CD4-positive, alpha-beta memory T cell (primary cell): ENCODE measurements at regions not wholly inside any gene's neighbourhood (a gene's known extent, or its start where the extent isn't known, plus 50 kb on each side); places are given as distances from the start of the nearest gene placed in this dataset.
"Not testable (repeated sequence)": the region's sequence is repeated elsewhere in the genome, so short reads cannot be mapped to it uniquely, and the experiment has no call there.

ENCODE experiments used
- CTCF ChIA-PET: fragments of 350-600 bp; sonication (Branson Sonifier 250); formaldehyde crosslinking; loops from one replicate; lab custom pipeline; 2021; ENCODE audit warnings: inconsistent platforms; ENCODE audit not compliant: partially characterized antibody; lab: Charles Lee
- POLR2A ChIA-PET: fragments of 350-600 bp; sonication (Branson Sonifier 250); formaldehyde crosslinking; loops from one replicate; lab custom pipeline; 2021; ENCODE audit not compliant: partially characterized antibody; lab: Charles Lee
- DNase-seq, 5 donors: peaks; one replicate each; pipeline versions ENCODE4 v3.0.0 to v3.0.0-alpha.2; 2020 to 2022; ENCODE audit warnings: mixed read lengths in 1 of 5
- H3K27ac ChIP-seq: one replicate; pipeline ENCODE4 v1.7.0; 2013; ENCODE audit warnings: low read depth, low read length
- H3K27me3 ChIP-seq: 2 replicates; pipeline ENCODE4 v1.7.0; 2013; ENCODE audit warnings: mild to moderate bottlenecking, low read length, moderate library complexity; ENCODE audit not compliant: insufficient read depth
- H3K36me3 ChIP-seq: 2 replicates; pipeline ENCODE4 v1.7.0; 2013; ENCODE audit warnings: mild to moderate bottlenecking, low read length, moderate library complexity; ENCODE audit not compliant: insufficient read depth
- H3K4me1 ChIP-seq: 2 replicates; pipeline ENCODE4 v1.7.0; 2013; ENCODE audit warnings: mild to moderate bottlenecking, low read length, moderate library complexity; ENCODE audit not compliant: insufficient read depth
- H3K4me3 ChIP-seq, 2 donors: one replicate each; pipeline ENCODE4 v1.7.0; 2013; ENCODE audit warnings: low read length in 2 of 2, mild to moderate bottlenecking in 1 of 2
- H3K9me3 ChIP-seq, 2 donors: one replicate each; pipeline ENCODE4 v1.7.0; 2013; ENCODE audit warnings: low read length in 2 of 2, control low read depth in 1 of 2; ENCODE audit not compliant: control insufficient read depth in 1 of 2
- H3K27ac Mint-ChIP-seq, 7 donors: one replicate each; pipeline ENCODE4 v1.8.0; 2020 to 2021; ENCODE audit warnings: mixed read lengths in 7 of 7, mild to moderate bottlenecking in 6 of 7, inconsistent platforms in 3 of 7, moderate library complexity in 3 of 7
- H3K27me3 Mint-ChIP-seq, 2 donors: one replicate each; pipeline ENCODE4 v1.8.0; 2020 to 2021; ENCODE audit warnings: mixed read lengths in 2 of 2
- H3K36me3 Mint-ChIP-seq, 2 donors: one replicate each; pipeline ENCODE4 v1.8.0; 2020 to 2021; ENCODE audit warnings: mixed read lengths in 2 of 2, inconsistent platforms in 1 of 2, mild to moderate bottlenecking in 1 of 2
- H3K4me1 Mint-ChIP-seq, 4 donors: one replicate each; pipeline ENCODE4 v1.8.0; 2020 to 2021; ENCODE audit warnings: mixed read lengths in 4 of 4, mild to moderate bottlenecking in 1 of 4
- H3K4me3 Mint-ChIP-seq, 8 donors: one replicate each; pipeline ENCODE4 v1.8.0; 2020 to 2021; ENCODE audit warnings: mixed read lengths in 8 of 8, mild to moderate bottlenecking in 7 of 8, moderate library complexity in 6 of 8, inconsistent platforms in 3 of 8
- H3K9me3 Mint-ChIP-seq, 8 donors: one replicate each; pipeline ENCODE4 v1.8.0; 2020 to 2021; ENCODE audit warnings: mixed read lengths in 8 of 8, mild to moderate bottlenecking in 5 of 8, inconsistent platforms in 3 of 8, moderate library complexity in 1 of 8
- intact Hi-C: fragments of 100-400 bp; cut with micrococcal nuclease; formaldehyde crosslinking; loops from one replicate; pipeline ENCODE4 v1.15.1; 2023

GRCh38 chr9:101930783-101931182, 192.3 kb upstream of the GRIN3A start:
- intact Hi-C loops: no loop called here

GRCh38 chr9:101925498-101925897, 187.1 kb upstream of the GRIN3A start:
- H3K9me3 ChIP-seq: no peaks in the 10 kb centered on the region
- ChIA-PET CTCF (interaction anchor here (0.6 kb wide), 1 partner anchor 1566 kb away, joined by 3 read pairs; no protein-coding TSS in a partner anchor), POLR2A (no interaction called here)
- Mint-ChIP-seq H3K4me1 (no peaks in the 10 kb centered on the region), H3K27me3 (no peaks in the 10 kb centered on the region), H3K9me3 (peaks cover 0 to 4% (median 0%) of the 10 kb centered on the region in 8 donors), H3K4me3 (no peak overlapping the region), H3K27ac (no peak overlapping the region), H3K36me3 (no peaks in the 10 kb centered on the region)
- no peaks in the 10 kb centered on the region for H3K36me3 ChIP-seq
- H3K27me3 ChIP-seq: no peaks in the 10 kb centered on the region
- no peak for DNase-seq
- no peaks in the 10 kb centered on the region for H3K4me1 ChIP-seq
- intact Hi-C loops: no loop called here
- no peak overlapping the region for H3K4me3 ChIP-seq
- H3K27ac ChIP-seq: no peak overlapping the region

More at GRCh38 chr9:101930783-101931182, 192.3 kb upstream of the GRIN3A start:
- no peak overlapping the region for H3K4me3 Mint-ChIP-seq
- Histone ChIP-seq H3K4me3 (no peak overlapping the region), H3K36me3 (no peaks in the 10 kb centered on the region), H3K27ac (no peak overlapping the region), H3K9me3 (no peaks in the 10 kb centered on the region), H3K4me1 (no peaks in the 10 kb centered on the region), H3K27me3 (no peaks in the 10 kb centered on the region)
- H3K36me3 Mint-ChIP-seq: no peaks in the 10 kb centered on the region
- no peaks in the 10 kb centered on the region for H3K27me3 Mint-ChIP-seq
- CTCF ChIA-PET: no interaction called here
- H3K27ac Mint-ChIP-seq: no peak overlapping the region
- no peaks in the 10 kb centered on the region for H3K4me1 Mint-ChIP-seq
- peaks cover 0 to 7% (median 2%) of the 10 kb centered on the region in 8 donors for H3K9me3 Mint-ChIP-seq
- no peak for DNase-seq
- POLR2A ChIA-PET: no interaction called here

GRCh38 chr9:101923451-101923850, 185.0 kb upstream of the GRIN3A start:
- ChIA-PET CTCF (no interaction called here), POLR2A (no interaction called here)
- Histone ChIP-seq H3K36me3 (no peaks in the 10 kb centered on the region), H3K9me3 (no peaks in the 10 kb centered on the region), H3K27me3 (no peaks in the 10 kb centered on the region), H3K27ac (no peak overlapping the region), H3K4me3 (no peak overlapping the region), H3K4me1 (no peaks in the 10 kb centered on the region)
- peaks cover 0 to 4% (median 0%) of the 10 kb centered on the region in 8 donors for H3K9me3 Mint-ChIP-seq
- H3K27ac Mint-ChIP-seq: no peak overlapping the region
- H3K36me3 Mint-ChIP-seq: no peaks in the 10 kb centered on the region
- intact Hi-C loops: no loop called here
- H3K4me1 Mint-ChIP-seq: no peaks in the 10 kb centered on the region
- DNase-seq: no peak
- no peak overlapping the region for H3K4me3 Mint-ChIP-seq
- no peaks in the 10 kb centered on the region for H3K27me3 Mint-ChIP-seq

- H3K27ac ChIP-seq, H3K9me3 Mint-ChIP-seq, DNase-seq, H3K36me3 Mint-ChIP-seq, H3K27me3 Mint-ChIP-seq, intact Hi-C loops, POLR2A ChIA-PET, H3K36me3 ChIP-seq, CTCF ChIA-PET, H3K27me3 ChIP-seq, H3K9me3 ChIP-seq, H3K4me3 ChIP-seq, H3K4me1 Mint-ChIP-seq, H3K4me1 ChIP-seq, H3K4me3 Mint-ChIP-seq, H3K27ac Mint-ChIP-seq: not testable (repeated sequence)
These were observed 178.5 kb upstream of the GRIN3A start for GRCh38 chr9:101916948-101917347.

GRCh38 chr9:101915482-101915881, 177.0 kb upstream of the GRIN3A start:
- ChIA-PET POLR2A (no interaction called here), CTCF (no interaction called here)
- Histone ChIP-seq H3K27ac (no peak overlapping the region), H3K36me3 (no peaks in the 10 kb centered on the region), H3K4me1 (no peaks in the 10 kb centered on the region), H3K27me3 (no peaks in the 10 kb centered on the region), H3K4me3 (no peak overlapping the region), H3K9me3 (no peaks in the 10 kb centered on the region)
- no peaks in the 10 kb centered on the region for H3K27me3 Mint-ChIP-seq
- H3K4me3 Mint-ChIP-seq: no peak overlapping the region
- no peak overlapping the region for H3K27ac Mint-ChIP-seq
- no peaks in the 10 kb centered on the region for H3K4me1 Mint-ChIP-seq
- peaks cover 0 to 2% (median 0%) of the 10 kb centered on the region in 8 donors for H3K9me3 Mint-ChIP-seq
- no peaks in the 10 kb centered on the region for H3K36me3 Mint-ChIP-seq
- DNase-seq: no peak
- intact Hi-C loops: no loop called here

GRCh38 chr9:101912698-101913097, 174.3 kb upstream of the GRIN3A start:
- no peaks in the 10 kb centered on the region for H3K36me3 ChIP-seq
- Mint-ChIP-seq H3K27ac (no peak overlapping the region), H3K4me3 (no peak overlapping the region), H3K27me3 (no peaks in the 10 kb centered on the region), H3K36me3 (no peaks in the 10 kb centered on the region), H3K4me1 (no peaks in the 10 kb centered on the region), H3K9me3 (peaks cover 0 to 5% (median under 1%) of the 10 kb centered on the region in 8 donors)
- no peaks in the 10 kb centered on the region for H3K27me3 ChIP-seq
- ChIA-PET POLR2A (no interaction called here), CTCF (no interaction called here)
- intact Hi-C loops: no loop called here
- no peak overlapping the region for H3K27ac ChIP-seq
- DNase-seq: no peak
- H3K9me3 ChIP-seq: no peaks in the 10 kb centered on the region
- no peak overlapping the region for H3K4me3 ChIP-seq
- H3K4me1 ChIP-seq: no peaks in the 10 kb centered on the region

GRCh38 chr9:101907466-101907865, 169.0 kb upstream of the GRIN3A start:
- Histone ChIP-seq H3K36me3 (no peaks in the 10 kb centered on the region), H3K4me3 (no peak overlapping the region), H3K4me1 (no peaks in the 10 kb centered on the region), H3K27me3 (no peaks in the 10 kb centered on the region), H3K9me3 (no peaks in the 10 kb centered on the region), H3K27ac (no peak overlapping the region)
- H3K9me3 Mint-ChIP-seq: peaks cover 0 to 10% (median 3%) of the 10 kb centered on the region in 8 donors
- no peak overlapping the region for H3K4me3 Mint-ChIP-seq
- CTCF ChIA-PET: no interaction called here
- H3K27me3 Mint-ChIP-seq: no peaks in the 10 kb centered on the region
- peak overlapping the region in 1 of 7 donors; percentile 55 for H3K27ac Mint-ChIP-seq
- POLR2A ChIA-PET: no interaction called here
- DNase-seq: no peak
- intact Hi-C loops: no loop called here
- H3K36me3 Mint-ChIP-seq: no peaks in the 10 kb centered on the region
- H3K4me1 Mint-ChIP-seq: no peaks in the 10 kb centered on the region

- DNase-seq: no peak
- Histone ChIP-seq H3K27ac (no peak overlapping the region), H3K4me1 (no peaks in the 10 kb centered on the region), H3K9me3 (no peaks in the 10 kb centered on the region), H3K36me3 (no peaks in the 10 kb centered on the region), H3K27me3 (no peaks in the 10 kb centered on the region), H3K4me3 (no peak overlapping the region)
- no peaks in the 10 kb centered on the region for H3K36me3 Mint-ChIP-seq
- H3K4me1 Mint-ChIP-seq: no peaks in the 10 kb centered on the region
- intact Hi-C loops: no loop called here
- ChIA-PET POLR2A (no interaction called here), CTCF (no interaction called here)
- H3K9me3 Mint-ChIP-seq: peaks cover 0 to 10% (median 3%) of the 10 kb centered on the region in 8 donors
- no peak overlapping the region for H3K4me3 Mint-ChIP-seq
- no peak overlapping the region for H3K27ac Mint-ChIP-seq
- no peaks in the 10 kb centered on the region for H3K27me3 Mint-ChIP-seq
These were observed 166.4 kb upstream of the GRIN3A start for GRCh38 chr9:101904845-101905244.
